ENCODE measurements at regions not wholly inside any gene's neighbourhood (a gene's known extent, or its start where the extent isn't known, plus 50 kb on each side); places are given as distances from the start of the nearest gene placed in this dataset.
A peak's percentile ranks its signal among the peaks of the same experiment; 100 is the strongest.
"Not testable (repeated sequence)": the region's sequence is repeated elsewhere in the genome, so short reads cannot be mapped to it uniquely, and the experiment has no call there.

DNA sequence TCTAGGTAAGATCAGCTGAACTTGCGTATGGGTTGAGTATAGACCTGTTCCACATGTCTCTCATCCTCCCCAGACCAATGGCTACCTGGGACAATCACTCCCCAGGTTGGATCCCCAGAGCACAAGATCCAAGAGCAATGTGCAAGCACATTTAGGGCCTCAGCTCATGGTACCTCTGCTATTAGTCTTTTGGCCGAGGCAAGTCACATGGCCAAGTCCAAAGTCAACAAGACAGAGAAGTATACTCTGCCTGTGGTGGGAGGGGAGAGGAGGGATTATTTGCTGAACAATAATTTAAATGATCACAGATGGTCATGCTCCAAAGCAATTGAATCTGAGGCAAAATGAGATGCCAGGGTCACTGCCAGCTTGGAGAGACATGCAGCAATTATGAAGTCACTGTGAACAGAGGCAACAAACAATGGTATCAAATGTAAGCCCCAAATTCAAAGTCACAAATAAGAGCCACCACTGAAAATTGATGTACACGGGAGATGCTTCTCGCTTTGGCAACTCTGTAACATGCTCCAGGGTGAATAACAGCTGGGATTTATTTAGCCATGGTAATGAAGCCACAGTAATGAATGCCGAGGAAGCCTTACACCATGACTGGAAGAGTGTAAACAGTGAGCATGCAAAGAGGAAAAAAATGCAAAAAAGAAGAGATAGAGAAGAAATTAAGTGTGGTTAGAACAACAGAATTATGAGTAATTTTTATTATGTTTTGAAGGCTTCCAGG is 149.1 kb downstream of the ZNF281 start:
- H3K4me3 ChIP-seq (ENCODE audit: low read depth, low read length): no peak overlapping the region
- peak in 2 of 6 donors; percentile 44 to 47 for DNase-seq (ENCODE audit: low read depth in 4 of 6, low spot score in 6 of 6)
- no peaks in the 10 kb centered on the region for H3K36me3 ChIP-seq (ENCODE audit: control insufficient read depth, insufficient read depth, low read length)
- H3K27ac ChIP-seq (ENCODE audit: low read depth, low read length): no peak overlapping the region
- no peaks in the 10 kb centered on the region for H3K27me3 ChIP-seq (ENCODE audit: control insufficient read depth, insufficient read depth, low read length)
- H3K4me1 ChIP-seq (ENCODE audit: control insufficient read depth, insufficient read depth, low read length): no peaks in the 10 kb centered on the region
- no peaks in the 10 kb centered on the region for H3K9me3 ChIP-seq (ENCODE audit: control insufficient read depth, insufficient read depth, low read length)
- 48% methylated on average over 3 of the region's 5 CpGs for WGBS (ENCODE audit: insufficient coverage)

DNA sequence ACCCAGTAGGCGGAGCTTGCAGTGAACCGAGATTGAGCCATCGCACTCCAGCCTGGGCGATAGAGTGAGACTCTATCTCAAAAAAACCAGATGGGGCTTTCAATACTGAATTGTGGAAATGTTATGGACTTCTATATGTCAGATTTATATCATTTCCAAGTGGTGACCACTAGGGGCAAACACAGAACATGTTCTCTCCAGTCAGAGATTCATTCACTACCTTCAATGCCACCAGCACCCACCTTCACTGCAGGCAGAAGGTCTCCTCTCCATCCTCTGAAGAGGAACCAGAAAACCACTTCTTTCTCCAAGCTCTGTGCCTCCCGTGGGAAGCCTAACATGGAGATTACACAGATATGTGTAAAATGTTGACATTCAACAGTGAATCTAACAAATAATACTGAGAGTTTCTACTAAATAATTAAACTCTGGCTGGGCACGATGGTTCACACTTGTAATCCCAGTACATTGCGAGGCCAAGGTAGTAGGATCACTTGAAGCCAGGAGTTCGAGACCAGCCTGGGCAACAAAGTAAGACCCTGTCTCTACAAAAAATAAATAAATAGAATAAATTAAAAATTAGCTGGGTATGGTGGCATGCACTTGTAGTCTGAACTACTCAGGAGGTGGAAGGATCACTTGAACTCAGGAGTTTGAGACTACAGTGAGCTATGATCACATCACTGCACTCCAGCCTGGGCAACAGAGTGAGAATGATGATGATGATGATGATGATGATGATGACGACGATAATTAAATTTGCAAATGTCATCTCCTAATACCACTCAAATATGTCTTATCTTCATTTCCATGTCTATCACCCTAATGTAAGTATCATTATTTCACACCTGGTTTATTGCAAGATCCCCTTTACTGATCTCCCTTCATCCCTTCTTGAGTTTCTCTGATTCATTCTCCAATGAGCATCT is 151.1 kb downstream of the ZNF281 start:
- no peaks in the 10 kb centered on the region for H3K9me3 ChIP-seq (ENCODE audit: control insufficient read depth, insufficient read depth, low read length)
- no peak for DNase-seq (ENCODE audit: low read depth in 4 of 6, low spot score in 6 of 6)
- 100% methylated on average over 3 of the region's 10 CpGs for WGBS (ENCODE audit: insufficient coverage)
- no peaks in the 10 kb centered on the region for H3K36me3 ChIP-seq (ENCODE audit: control insufficient read depth, insufficient read depth, low read length)
- H3K4me3 ChIP-seq (ENCODE audit: low read depth, low read length): no peak overlapping the region
- H3K27ac ChIP-seq (ENCODE audit: low read depth, low read length): no peak overlapping the region
- no peaks in the 10 kb centered on the region for H3K4me1 ChIP-seq (ENCODE audit: control insufficient read depth, insufficient read depth, low read length)
- H3K27me3 ChIP-seq (ENCODE audit: control insufficient read depth, insufficient read depth, low read length): no peaks in the 10 kb centered on the region

DNA sequence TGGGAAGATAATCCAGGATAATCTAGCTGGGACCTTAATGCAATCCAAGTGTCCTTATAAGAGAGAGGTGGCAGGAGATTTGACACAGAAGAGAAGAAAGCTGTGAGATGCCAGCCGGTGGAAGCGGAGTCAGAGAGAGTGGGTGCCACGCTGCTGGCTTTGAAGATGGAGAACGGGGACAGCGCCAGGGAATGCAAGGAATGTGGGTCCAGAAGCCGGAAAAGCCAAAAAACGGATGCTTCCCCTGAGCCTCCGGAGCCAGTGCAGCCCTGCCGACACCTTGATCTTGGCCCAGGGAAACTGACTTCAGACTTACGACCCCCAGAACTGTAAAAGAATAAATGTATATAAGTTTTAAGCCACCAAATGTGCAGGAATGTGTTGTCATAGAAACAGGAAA is 152.6 kb downstream of the ZNF281 start:
- Histone ChIP-seq H3K9me3 (ENCODE audit: control insufficient read depth, insufficient read depth, low read length) (no peaks in the 10 kb centered on the region), H3K36me3 (ENCODE audit: control insufficient read depth, insufficient read depth, low read length) (no peaks in the 10 kb centered on the region), H3K27me3 (ENCODE audit: control insufficient read depth, insufficient read depth, low read length) (no peaks in the 10 kb centered on the region), H3K4me1 (ENCODE audit: control insufficient read depth, insufficient read depth, low read length) (no peaks in the 10 kb centered on the region), H3K27ac (ENCODE audit: low read depth, low read length) (no peak overlapping the region), H3K4me3 (ENCODE audit: low read depth, low read length) (no peak overlapping the region)
- 87% methylated on average over 6 of the region's 10 CpGs for WGBS (ENCODE audit: insufficient coverage)
- no peak for DNase-seq (ENCODE audit: low read depth in 4 of 6, low spot score in 6 of 6)

DNA sequence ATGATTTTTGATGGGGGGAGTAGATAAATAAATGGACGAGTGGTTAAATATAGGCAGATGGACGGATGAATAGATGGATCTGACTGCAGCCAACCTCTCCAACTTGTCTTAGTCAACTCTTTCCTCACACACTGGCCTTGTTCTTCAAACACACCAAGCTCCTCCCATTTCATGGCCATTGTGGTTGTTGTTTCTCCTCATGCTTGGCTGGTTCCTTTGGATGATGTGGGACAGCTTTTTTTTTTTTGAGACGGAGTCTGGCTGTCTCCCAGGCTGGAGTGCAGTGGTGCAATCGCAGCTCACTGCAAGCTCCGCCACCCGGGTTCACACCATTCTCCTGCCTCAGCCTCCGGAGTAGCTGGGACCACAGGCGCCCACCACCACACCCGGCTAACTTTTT is 155.2 kb downstream of the ZNF281 start:
- H3K4me3 ChIP-seq (ENCODE audit: low read depth, low read length); H3K9me3 ChIP-seq (ENCODE audit: control insufficient read depth, insufficient read depth, low read length); H3K27ac ChIP-seq (ENCODE audit: low read depth, low read length); H3K4me1 ChIP-seq (ENCODE audit: control insufficient read depth, insufficient read depth, low read length); H3K36me3 ChIP-seq (ENCODE audit: control insufficient read depth, insufficient read depth, low read length); H3K27me3 ChIP-seq (ENCODE audit: control insufficient read depth, insufficient read depth, low read length); DNase-seq (ENCODE audit: low read depth in 4 of 6, low spot score in 6 of 6): not testable (repeated sequence)
- WGBS (ENCODE audit: insufficient coverage): 78% methylated on average over 3 of the region's 9 CpGs

DNA sequence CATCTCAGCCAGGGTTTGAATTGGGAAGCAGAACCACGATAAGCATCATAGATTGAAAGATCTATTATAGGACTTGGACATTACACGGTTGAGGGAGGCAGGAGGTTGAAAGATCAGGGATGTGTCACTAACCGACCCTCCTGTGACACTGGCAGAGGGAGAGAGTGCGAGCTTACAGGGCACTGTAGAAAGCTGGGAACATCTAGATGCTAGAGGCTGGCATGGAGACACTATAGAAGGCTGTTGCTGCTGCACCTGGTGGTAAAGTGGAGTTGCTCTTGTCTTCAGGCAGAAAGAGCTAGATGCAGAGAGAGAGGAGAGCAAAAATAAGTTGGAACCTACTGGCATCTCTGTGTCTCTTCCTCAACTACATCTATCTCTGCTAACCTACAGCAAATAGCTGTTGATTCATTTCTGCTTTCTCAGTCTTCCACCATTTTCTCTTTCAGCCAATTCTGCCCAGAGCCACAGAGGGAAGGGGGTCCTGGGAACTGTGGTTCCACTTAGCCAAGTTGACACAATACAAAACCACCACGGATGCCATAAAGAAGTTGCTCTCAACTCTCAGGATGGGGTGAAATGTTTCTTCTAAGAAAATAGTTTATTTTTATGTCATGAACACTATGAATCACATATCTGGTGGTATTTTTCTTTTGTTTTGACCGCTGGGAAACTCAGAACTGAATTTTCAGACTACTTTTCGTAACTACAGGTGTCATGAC is 155.9 kb downstream of the ZNF281 start:
- Histone ChIP-seq H3K4me1 (ENCODE audit: control insufficient read depth, insufficient read depth, low read length) (no peaks in the 10 kb centered on the region), H3K4me3 (ENCODE audit: low read depth, low read length) (no peak overlapping the region), H3K27me3 (ENCODE audit: control insufficient read depth, insufficient read depth, low read length) (no peaks in the 10 kb centered on the region), H3K9me3 (ENCODE audit: control insufficient read depth, insufficient read depth, low read length) (no peaks in the 10 kb centered on the region), H3K27ac (ENCODE audit: low read depth, low read length) (no peak overlapping the region), H3K36me3 (ENCODE audit: control insufficient read depth, insufficient read depth, low read length) (no peaks in the 10 kb centered on the region)
- 99% methylated on average over 4 of the region's 7 CpGs for WGBS (ENCODE audit: insufficient coverage)
- no peak for DNase-seq (ENCODE audit: low read depth in 4 of 6, low spot score in 6 of 6)

DNA sequence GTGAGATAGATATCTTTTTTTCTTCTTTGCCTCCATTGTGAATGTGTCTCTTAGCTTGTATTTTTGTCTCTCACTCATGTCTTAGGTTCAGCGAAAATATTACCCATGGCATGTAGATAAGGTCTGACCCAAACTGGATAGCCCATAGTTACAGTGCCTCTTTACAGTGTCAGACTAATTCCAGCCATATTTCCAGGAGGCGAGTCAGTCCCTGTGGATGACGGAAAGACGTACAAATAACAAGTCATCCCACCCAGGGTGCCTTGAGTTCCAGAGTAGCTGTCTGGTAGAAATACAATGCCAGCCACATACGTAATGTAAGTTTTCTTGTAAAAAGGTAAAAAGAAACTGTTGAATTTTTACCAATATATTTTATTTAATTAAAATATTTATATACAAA is 157.3 kb downstream of the ZNF281 start:
- H3K27me3 ChIP-seq (ENCODE audit: control insufficient read depth, insufficient read depth, low read length): peaks cover 11% of the 10 kb centered on the region
- no CpG with 5 or more reads among the region's 5 CpGs for WGBS (ENCODE audit: insufficient coverage)
- H3K27ac ChIP-seq (ENCODE audit: low read depth, low read length): no peak overlapping the region
- H3K4me1 ChIP-seq (ENCODE audit: control insufficient read depth, insufficient read depth, low read length): no peaks in the 10 kb centered on the region
- no peak overlapping the region for H3K4me3 ChIP-seq (ENCODE audit: low read depth, low read length)
- H3K36me3 ChIP-seq (ENCODE audit: control insufficient read depth, insufficient read depth, low read length): no peaks in the 10 kb centered on the region
- no peak for DNase-seq (ENCODE audit: low read depth in 4 of 6, low spot score in 6 of 6)
- H3K9me3 ChIP-seq (ENCODE audit: control insufficient read depth, insufficient read depth, low read length): no peaks in the 10 kb centered on the region

DNA sequence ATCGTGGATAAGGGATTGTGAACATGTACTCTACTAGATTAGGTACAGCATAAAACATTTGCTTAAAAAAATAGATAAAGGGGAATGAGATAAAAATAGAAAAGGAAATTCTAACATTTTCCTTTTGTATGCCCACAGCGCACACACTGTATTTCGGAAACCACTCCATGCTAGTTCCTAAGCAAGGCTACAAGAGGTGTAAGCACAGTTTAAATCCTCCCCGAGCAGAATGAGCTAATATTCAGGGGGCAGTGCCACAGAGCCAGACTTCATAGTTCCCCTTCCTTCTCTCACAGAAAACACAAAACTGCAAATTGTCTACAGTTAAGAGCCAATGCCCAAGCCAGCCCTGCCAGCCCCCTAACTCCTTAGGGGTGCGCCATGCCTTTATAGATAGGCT is 159.4 kb downstream of the ZNF281 start:
- WGBS (ENCODE audit: insufficient coverage): 86% methylated on average over 4 of the region's 5 CpGs
- Histone ChIP-seq H3K4me1 (ENCODE audit: control insufficient read depth, insufficient read depth, low read length) (no peaks in the 10 kb centered on the region), H3K36me3 (ENCODE audit: control insufficient read depth, insufficient read depth, low read length) (no peaks in the 10 kb centered on the region), H3K9me3 (ENCODE audit: control insufficient read depth, insufficient read depth, low read length) (no peaks in the 10 kb centered on the region), H3K27ac (ENCODE audit: low read depth, low read length) (no peak overlapping the region), H3K27me3 (ENCODE audit: control insufficient read depth, insufficient read depth, low read length) (peaks cover 23% of the 10 kb centered on the region), H3K4me3 (ENCODE audit: low read depth, low read length) (no peak overlapping the region)
- DNase-seq (ENCODE audit: low read depth in 4 of 6, low spot score in 6 of 6): no peak

DNA sequence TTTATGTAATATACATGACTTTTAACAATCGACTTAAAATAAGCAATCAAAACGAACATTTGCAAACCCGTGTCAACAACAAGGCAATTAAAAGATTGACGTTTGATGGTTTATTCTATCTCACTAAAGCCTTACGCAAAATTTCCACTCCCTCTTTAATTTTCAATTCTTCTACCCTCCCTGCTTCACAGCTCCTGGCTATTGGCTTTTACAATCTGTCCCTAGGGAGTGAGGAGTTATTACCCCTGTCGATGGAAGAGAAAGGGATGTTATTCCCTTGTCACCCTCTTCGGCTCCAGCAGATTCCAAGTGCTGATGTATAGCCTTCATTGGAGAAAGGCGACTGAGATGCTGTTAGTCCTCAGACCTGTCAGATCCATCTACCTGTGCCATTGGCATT is 161.3 kb downstream of the ZNF281 start:
- Histone ChIP-seq H3K36me3 (ENCODE audit: control insufficient read depth, insufficient read depth, low read length) (no peaks in the 10 kb centered on the region), H3K4me3 (ENCODE audit: low read depth, low read length) (no peak overlapping the region), H3K27ac (ENCODE audit: low read depth, low read length) (no peak overlapping the region), H3K27me3 (ENCODE audit: control insufficient read depth, insufficient read depth, low read length) (peaks cover 33% of the 10 kb centered on the region), H3K4me1 (ENCODE audit: control insufficient read depth, insufficient read depth, low read length) (no peaks in the 10 kb centered on the region), H3K9me3 (ENCODE audit: control insufficient read depth, insufficient read depth, low read length) (no peaks in the 10 kb centered on the region)
- peak in 1 of 6 donors; percentile 61 for DNase-seq (ENCODE audit: low read depth in 4 of 6, low spot score in 6 of 6)
- 61% methylated on average over 6 of the region's 8 CpGs for WGBS (ENCODE audit: insufficient coverage)

DNA sequence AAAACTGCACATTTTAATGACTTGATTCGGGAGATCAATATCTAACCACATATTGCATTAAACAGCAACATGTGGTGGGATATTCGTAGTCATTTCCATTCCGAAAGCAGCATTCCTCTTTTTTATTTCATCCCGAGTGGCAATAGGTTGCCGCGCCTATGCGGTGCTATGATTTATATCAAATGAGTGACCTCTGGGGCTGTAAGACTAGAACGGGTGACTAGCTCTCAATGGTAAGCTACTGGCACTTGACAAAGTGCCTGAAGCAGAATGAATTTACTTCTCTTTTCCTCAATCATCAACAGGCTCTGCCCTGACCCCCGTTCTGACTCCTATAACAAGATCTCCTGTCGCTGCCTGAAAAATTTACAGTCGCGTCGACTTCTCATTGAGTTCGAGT is 162.3 kb downstream of the ZNF281 start:
- Histone ChIP-seq H3K4me1 (ENCODE audit: control insufficient read depth, insufficient read depth, low read length) (no peaks in the 10 kb centered on the region), H3K4me3 (ENCODE audit: low read depth, low read length) (no peak overlapping the region), H3K27ac (ENCODE audit: low read depth, low read length) (no peak overlapping the region), H3K36me3 (ENCODE audit: control insufficient read depth, insufficient read depth, low read length) (no peaks in the 10 kb centered on the region), H3K27me3 (ENCODE audit: control insufficient read depth, insufficient read depth, low read length) (peaks cover 41% of the 10 kb centered on the region), H3K9me3 (ENCODE audit: control insufficient read depth, insufficient read depth, low read length) (no peaks in the 10 kb centered on the region)
- peak in 1 of 6 donors; percentile 53 for DNase-seq (ENCODE audit: low read depth in 4 of 6, low spot score in 6 of 6)
- 13% methylated on average over 6 of the region's 14 CpGs for WGBS (ENCODE audit: insufficient coverage)
